ENCODE measurements at regions not wholly inside any gene's neighbourhood (a gene's known extent, or its start where the extent isn't known, plus 50 kb on each side); places are given as distances from the start of the nearest gene placed in this dataset.
"Not testable (repeated sequence)": the region's sequence is repeated elsewhere in the genome, so short reads cannot be mapped to it uniquely, and the experiment has no call there.

DNA sequence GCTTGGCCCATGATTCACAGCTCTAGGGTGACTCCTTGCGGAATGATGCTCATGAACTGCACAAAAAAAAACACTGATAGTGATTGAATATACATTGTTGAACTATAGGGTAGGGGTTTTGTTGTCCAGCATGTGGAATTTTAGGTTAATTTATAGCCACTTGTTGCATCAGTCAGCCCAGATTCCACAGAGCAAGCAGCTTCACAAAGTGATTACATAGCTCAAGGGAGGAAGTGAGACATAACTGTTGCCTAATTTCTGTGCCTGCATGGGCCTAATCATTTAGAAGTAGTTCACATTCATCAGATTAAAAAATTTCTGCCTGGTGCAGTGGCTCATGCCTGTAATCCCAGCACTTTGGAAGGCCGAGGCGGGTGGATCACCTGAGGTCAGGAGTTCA lies 142.2 kb upstream of the ZNF722 start:
- not testable (repeated sequence) for DNase-seq (ENCODE audit: low read depth in 2 of 2)

DNA sequence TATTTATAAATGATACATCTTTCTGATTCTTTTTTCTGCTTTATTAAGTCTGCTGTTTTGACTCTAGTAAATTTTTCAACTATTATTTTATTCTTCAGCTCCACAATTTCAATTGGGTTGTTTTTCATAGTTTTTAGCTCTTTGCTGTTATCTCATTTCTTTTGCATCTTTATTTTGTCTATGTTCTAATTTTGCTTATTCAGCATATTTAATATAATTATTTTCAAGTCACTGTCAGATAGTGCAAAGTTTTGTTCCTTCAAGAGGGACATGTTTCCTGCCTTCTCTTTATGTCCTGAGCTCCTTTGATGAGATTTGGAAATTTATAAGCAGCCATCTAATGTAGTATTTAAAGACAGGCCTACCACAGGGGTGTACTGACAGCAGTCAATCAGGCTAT lies 131.5 kb upstream of the ZNF722 start:
- DNase-seq (ENCODE audit: low read depth in 2 of 2) = no peak

DNA sequence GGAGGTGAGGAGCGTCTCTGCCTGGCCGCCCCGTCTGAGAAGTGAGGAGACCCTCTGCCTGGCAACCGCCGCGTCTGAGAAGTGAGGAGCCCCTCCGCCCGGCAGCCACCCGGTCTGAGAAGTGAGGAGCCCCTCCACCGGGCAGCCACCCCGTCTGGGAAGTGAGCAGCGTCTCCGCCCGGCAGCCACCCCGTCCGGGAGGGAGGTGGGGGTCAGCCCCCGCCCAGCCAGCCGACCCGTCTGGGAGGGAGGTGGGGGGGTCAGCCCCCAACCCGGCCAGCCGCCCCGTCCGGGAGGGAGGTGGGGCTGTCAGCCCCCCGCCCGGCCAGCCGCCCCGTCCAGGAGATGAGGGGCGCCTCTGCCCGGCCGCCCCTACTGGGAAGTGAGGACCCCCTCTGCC lies 124.4 kb upstream of the ZNF722 start:
- DNase-seq (ENCODE audit: low read depth in 2 of 2) = not testable (repeated sequence)

DNA sequence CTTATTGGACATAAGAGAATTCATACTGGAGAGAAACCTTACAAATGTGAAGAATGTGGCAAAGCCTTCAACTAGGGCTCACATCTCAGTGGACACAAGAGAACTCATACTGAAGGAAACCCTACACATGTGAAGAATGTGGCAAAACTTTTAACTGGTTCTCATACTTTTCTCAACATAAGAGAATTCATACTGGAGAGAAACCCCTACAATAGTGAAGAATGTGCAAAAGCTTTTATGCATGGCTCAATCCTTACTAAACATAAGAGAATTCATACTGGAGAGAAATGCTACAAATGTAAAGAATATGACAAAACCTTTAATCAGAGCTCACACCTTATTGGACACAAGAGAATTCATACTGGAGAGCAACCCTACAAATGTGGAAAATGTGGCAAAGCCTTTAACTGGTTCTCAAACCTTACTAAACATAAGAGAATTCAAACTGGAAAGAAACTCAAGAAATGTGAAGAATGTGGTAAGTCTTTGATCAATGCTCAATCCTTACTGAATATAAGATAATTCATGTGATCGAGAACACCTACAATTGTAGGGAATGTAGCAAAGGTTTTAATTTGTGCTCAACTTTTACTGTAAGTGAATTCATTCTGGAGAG lies 121.8 kb upstream of the ZNF722 start:
- DNase-seq (ENCODE audit: low read depth in 2 of 2) = no peak

DNA sequence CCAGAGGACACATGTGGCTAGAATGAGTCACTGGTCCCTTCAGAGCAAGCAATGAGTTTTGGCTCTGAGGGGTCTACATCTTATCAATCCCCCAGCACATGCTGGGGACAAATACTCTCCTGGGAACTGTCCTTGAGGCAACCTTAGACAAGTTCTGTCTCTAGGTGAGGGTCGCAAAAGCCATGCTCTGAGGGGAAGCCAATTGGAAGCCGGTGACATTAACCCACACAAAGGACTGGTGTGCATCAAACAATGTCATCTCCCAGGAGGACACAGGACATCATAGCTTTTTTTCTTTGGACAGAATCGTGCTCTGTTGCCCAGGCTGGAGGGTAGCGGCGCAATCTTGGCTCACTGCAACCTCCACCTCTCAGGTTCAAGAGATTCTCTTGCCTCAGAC lies 111.6 kb upstream of the ZNF722 start:
- no peak for DNase-seq (ENCODE audit: low read depth in 2 of 2)

DNA sequence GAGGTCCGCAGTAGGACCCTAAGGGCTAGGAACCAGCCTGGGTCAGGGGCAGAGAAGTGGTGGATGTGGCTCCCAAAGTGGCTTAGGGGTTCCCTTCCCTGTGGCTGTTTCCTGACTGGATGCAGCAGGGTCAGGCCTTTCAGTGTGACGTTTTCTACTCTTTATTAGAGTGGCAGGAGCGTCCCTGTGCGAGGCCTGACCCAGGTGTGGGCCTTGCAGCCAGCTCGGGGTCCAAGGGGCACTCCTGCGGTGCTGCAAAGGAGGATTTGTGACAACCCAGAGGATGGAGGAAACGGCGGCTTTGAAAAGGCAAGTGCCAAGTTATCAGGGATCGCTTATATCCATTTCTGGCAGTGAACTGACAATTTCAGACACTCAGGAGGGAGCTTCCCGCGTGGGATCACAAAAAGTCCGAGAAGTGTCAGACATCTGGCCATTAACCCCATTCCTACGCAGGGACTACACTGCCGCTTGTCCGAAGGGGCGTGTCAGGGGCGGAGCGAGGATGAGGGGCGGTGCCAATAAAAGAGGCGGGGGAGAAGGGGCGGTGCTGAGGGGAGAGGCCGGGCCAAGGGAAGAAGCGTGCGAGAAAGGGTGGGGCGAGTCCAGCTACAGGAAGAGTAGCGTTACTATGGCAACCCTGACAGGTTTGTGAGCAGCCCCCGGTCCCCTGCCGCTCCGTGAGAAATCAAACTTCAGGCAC lies 98.8 kb upstream of the ZNF722 start:
- DNase-seq (ENCODE audit: low read depth in 2 of 2) = peak; percentile 53 to 58

DNA sequence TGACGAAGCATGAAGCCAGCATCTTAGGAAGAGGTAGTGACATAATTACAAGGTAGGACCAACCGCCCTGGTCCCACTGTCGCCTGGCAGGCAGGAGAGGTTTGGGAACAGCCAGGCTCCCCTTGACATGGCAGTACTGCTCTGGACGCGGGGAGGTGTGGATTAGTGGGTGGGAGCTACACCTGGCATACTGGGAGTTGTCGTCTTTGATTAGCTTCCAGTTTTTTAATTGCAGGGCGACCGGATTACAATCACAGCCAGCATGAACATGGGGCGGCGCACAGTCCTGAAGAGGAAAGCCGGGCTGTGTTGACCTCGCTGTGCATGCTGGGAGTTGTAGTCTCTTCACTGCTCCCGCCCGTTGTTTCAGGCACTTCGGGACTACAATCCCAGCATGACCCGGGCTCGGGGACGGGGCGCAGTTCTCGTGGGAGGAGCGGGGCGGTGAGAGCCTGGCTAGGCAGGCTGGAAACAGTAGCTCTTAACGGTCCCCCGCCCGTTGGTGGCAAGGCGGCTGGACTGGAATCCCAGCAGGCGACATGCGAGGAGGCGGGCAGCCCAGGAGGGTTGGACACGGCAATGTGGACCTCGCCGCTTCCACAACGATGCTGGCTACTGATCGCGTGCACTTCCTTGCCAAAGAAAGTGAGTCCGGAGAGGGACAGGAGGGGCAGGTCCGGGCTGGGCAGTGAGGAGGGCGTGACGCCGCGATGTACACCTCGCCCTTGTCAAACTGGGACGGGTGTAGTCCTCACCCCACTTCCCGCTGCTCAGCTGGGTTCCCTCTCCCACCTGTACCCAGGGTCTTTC lies 98.0 kb upstream of the ZNF722 start:
- peak; percentile 81 to 83 for DNase-seq (ENCODE audit: low read depth in 2 of 2)

DNA sequence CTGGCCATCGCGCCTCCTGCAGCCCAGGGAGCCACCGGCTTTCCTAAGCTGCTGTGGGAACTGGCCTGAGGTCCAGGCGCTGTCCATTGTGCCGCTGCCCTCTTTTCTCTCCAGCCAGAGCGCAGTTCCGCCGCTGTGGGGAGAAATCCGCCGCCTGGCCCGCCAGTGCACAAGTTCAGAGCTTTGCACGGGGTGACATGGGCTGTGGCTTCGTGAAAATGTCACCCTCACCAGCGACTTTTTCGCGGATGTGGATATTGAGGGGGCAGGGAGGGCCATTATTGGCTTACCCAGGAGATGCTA lies 97.5 kb upstream of the ZNF722 start:
- not testable (repeated sequence) for DNase-seq (ENCODE audit: low read depth in 2 of 2)

DNA sequence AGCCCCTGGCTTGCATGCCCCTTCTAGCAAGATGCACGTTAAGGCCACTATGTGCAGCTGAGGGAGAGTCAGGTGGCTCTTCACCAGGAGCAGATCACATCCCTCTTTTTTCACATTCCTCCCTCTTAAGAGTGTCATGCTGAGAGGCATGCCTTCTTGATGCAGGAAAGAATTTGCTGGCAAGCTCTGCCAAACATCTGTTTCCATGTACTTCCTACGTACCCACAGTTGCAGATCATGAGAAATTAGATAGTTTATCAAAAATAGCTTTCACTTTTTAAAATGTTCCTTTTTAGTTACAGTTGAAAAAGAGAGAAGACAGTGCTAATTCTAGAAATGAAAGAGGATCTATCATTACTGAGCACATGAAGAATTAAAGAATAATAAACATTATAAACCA lies 79.7 kb upstream of the ZNF722 start:
- DNase-seq (ENCODE audit: low read depth in 2 of 2) = no peak

DNA sequence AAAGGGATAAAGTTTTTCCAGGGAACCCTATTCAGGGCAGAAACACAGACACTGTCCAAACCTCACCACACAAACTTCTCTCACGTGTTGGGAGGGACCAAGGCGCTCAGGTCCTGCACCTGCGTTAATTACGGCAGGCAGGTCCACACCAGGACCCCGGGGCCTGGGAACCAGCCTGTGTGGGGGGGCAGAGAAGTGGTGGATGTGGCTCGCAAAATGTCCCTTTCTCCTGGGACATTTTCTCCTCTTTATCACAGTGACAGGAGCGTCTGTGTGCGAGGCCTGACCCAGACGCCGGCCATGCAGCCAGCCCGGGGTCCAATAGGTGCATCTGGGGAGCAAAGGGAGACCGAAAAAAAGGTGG lies 73.4 kb upstream of the ZNF722 start:
- DNase-seq (ENCODE audit: low read depth in 2 of 2) = no peak

DNA sequence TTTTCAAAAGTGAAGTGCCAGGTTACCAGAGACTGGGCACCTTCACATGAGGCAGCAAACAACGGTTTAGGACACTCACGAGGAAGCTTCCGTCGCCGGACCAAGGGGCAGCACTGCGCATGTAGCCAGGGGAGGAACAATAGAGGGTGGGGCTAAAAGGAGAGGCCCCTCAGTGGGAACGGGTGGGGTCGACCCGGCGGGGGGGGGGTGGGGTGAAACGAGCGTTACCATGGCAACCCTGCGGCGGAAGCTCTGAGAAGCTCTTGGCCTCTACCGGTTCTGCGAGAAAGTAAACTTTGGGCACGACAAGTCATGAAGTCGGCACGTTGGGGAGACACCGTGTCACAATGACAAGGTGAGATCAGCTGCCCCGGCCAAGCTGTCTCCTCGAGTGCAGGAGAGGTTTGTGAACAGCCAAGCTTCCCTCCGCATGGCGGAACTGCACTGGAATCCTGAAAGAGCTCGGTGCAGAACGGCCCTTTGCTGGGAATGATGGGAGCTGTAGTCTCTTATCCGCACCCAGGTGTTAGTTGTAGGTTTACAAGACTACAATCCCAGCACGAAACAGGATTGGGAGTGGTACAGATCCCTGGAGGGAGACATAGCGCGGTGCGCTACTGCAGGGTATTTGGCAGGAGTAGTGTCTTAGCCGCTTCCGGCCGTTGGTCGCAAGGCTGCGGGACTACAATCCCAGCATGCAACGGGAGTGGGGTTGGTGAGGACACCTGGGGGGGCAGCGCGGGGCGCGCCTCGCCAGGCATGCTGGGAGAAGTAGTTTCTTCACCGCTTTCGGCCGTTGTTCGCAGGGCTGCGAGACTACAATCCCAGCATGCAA lies 72.8 kb upstream of the ZNF722 start:
- DNase-seq (ENCODE audit: low read depth in 2 of 2) = peak; percentile 81 to 86

DNA sequence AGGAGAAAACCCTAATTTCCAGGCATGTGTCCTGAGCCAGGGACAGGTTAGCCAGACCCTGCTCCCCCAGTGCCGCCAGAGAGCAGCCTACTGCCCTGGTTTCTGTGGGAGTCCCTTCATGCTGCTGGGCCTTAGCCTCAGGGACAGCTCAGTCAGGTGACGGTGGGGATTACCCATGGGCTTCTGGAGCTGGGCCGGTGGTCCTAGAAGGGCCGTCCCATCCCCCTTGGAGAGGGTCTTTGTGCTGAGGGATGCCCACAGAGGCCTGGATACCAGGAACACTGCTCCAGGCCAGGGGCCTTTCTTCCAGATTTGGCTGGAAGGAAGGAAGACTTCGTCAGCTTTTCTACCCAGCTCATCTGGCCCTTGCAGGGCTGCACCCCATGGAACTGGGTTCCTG lies 71.4 kb upstream of the ZNF722 start:
- no peak for DNase-seq (ENCODE audit: low read depth in 2 of 2)

DNA sequence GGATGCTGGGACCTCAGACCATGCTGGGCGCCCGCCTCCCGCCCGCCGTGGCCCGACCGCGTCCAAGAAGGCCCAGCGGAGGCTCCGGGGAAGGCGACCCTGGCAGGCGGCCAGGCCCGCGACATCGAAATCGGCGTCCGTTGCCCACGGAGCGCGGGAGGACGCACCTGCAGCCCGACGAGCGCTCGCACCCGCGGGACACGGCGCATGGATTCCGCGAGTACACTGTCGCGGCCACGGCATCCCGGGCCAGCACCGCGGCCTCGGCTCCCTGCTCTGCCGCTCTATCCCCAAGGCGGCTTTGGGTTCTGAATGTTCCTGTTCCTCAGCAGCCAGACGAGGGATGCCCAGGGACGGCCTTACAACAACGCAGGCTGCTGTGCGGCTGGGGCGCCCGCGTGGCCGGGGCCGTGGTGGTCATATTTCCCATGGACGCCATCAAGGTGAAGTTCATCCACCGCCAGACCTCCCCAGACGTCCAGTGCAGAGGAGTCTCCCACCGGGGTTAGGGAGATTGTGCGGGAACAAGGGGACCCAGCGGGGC lies 67.5 kb upstream of the ZNF722 start:
- DNase-seq (ENCODE audit: low read depth in 2 of 2) = no peak

DNA sequence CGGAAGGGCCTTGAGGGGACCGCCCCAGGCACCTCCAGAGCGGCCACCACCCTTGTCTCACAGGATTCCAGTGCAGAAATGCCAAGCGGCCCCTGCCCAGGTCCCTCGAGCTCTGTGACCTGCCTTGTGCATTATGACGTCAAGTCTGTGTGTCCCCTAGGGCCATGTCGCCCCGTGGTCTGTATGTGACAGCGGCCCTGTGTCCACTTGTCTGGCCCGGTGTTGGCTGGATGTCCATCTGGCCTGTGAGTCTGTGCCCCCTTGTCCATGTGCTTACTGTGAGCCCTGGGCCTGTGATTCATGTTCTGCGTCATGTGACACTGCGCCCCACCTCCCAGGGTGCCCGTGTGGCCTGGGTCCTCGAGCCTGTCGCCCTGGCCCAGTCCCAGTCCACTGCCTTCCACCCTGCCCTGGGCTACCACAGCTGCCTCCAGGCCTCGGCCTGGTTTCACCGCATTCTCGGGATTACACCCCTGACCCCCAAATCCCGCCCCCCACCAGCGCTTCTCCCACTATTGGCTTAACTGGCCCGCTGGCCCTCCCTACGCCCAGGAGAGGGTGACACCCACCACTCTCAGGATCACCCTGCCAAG lies 66.6 kb upstream of the ZNF722 start:
- DNase-seq (ENCODE audit: low read depth in 2 of 2) = no peak
